COLO829 (cell line): ENCODE measurements at regions not wholly inside any gene's neighbourhood (a gene's known extent, or its start where the extent isn't known, plus 50 kb on each side); places are given as distances from the start of the nearest gene placed in this dataset.
"Not testable (repeated sequence)": the region's sequence is repeated elsewhere in the genome, so short reads cannot be mapped to it uniquely, and the experiment has no call there.

Experiments
- DNase-seq: peaks from one replicate; pipeline ENCODE4 v3.0.0; 2012; ENCODE audit warnings: low spot score

- no peak for DNase-seq
These were observed 87.9 kb upstream of the TRIO start for GRCh38 chr5:14054965-14055963.

GRCh38 chr5:14054111-14054854, 88.9 kb upstream of the TRIO start:
- DNase-seq = no peak

GRCh38 chr5:14050821-14051220, 92.3 kb upstream of the TRIO start:
- no peak for DNase-seq

- DNase-seq = no peak
These were observed 94.7 kb upstream of the TRIO start for GRCh38 chr5:14048434-14048833.

GRCh38 chr5:14041528-14042192, 97.2 kb upstream of the DNAH5 start:
- DNase-seq = no peak

GRCh38 chr5:14040542-14040941, 96.1 kb upstream of the DNAH5 start:
- no peak for DNase-seq

- DNase-seq = no peak
These were observed 95.1 kb upstream of the DNAH5 start for GRCh38 chr5:14039576-14039975.

- no peak for DNase-seq
These were observed 94.6 kb upstream of the DNAH5 start for GRCh38 chr5:14039063-14039462.

- peak; percentile 45 for DNase-seq
These were observed 94.0 kb upstream of the DNAH5 start for GRCh38 chr5:14038341-14038959.

GRCh38 chr5:14036947-14037346, 92.5 kb upstream of the DNAH5 start:
- no peak for DNase-seq

- DNase-seq = no peak
These were observed 92.0 kb upstream of the DNAH5 start for GRCh38 chr5:14036514-14036913.

GRCh38 chr5:14035859-14036503, 91.5 kb upstream of the DNAH5 start:
- DNase-seq = peak; percentile 81

- DNase-seq = no peak
These were observed 90.5 kb upstream of the DNAH5 start for GRCh38 chr5:14034963-14035362.

GRCh38 chr5:14032918-14033317, 88.4 kb upstream of the DNAH5 start:
- no peak for DNase-seq

- DNase-seq = no peak
These were observed 84.6 kb upstream of the DNAH5 start for GRCh38 chr5:14028938-14029584.

- DNase-seq = no peak
These were observed 83.7 kb upstream of the DNAH5 start for GRCh38 chr5:14028188-14028587.

GRCh38 chr5:14025569-14026286, 81.2 kb upstream of the DNAH5 start:
- no peak for DNase-seq

GRCh38 chr5:14022971-14023370, 78.5 kb upstream of the DNAH5 start:
- no peak for DNase-seq

GRCh38 chr5:14020944-14021343, 76.5 kb upstream of the DNAH5 start:
- DNase-seq = not testable (repeated sequence)

GRCh38 chr5:14019768-14020290, 75.3 kb upstream of the DNAH5 start:
- no peak for DNase-seq
